Endodermal cell (in vitro differentiated cells): ENCODE measurements at regions not wholly inside any gene's neighbourhood (a gene's known extent, or its start where the extent isn't known, plus 50 kb on each side); places are given as distances from the start of the nearest gene placed in this dataset.

Experiments
- DNase-seq: peaks from one replicate; pipeline ENCODE4 v3.0.0-alpha.2; 2017
- H3K27ac ChIP-seq: 2 replicates; pipeline ENCODE4 v1.5.1; 2013; ENCODE audit warnings: mild to moderate bottlenecking, low read depth, low read length, moderate library complexity
- H3K27me3 ChIP-seq: 2 replicates; pipeline ENCODE4 v1.6.1; 2013; ENCODE audit warnings: mild to moderate bottlenecking, low read length, moderate library complexity; ENCODE audit not compliant: insufficient read depth, control insufficient read depth, poor library complexity, severe bottlenecking
- H3K36me3 ChIP-seq: 2 replicates; pipeline ENCODE4 v1.7.0; 2013; ENCODE audit warnings: mild to moderate bottlenecking, low read length, moderate library complexity; ENCODE audit not compliant: control insufficient read depth, insufficient read depth
- H3K4me1 ChIP-seq: one replicate; pipeline ENCODE4 v1.7.0; 2013; ENCODE audit warnings: low read length; ENCODE audit not compliant: control insufficient read depth, insufficient read depth
- H3K4me3 ChIP-seq: 2 replicates; pipeline ENCODE4 v1.5.1; 2013; ENCODE audit warnings: mild to moderate bottlenecking, low read length, moderate library complexity
- H3K9ac ChIP-seq: 2 replicates; pipeline ENCODE4 v1.6.1; 2013; ENCODE audit warnings: mild to moderate bottlenecking, low read length, moderate library complexity; ENCODE audit not compliant: poor library complexity, severe bottlenecking; ENCODE audit errors: extremely low read depth
- H3K9me3 ChIP-seq: 2 replicates; pipeline ENCODE4 v1.6.1; 2013; ENCODE audit warnings: mild to moderate bottlenecking, low read length, moderate library complexity; ENCODE audit not compliant: control insufficient read depth
- H3K27ac Mint-ChIP-seq: 2 replicates; pipeline ENCODE4 v1.8.0; 2020; ENCODE audit warnings: mixed read lengths
- H3K27me3 Mint-ChIP-seq: 2 replicates; pipeline ENCODE4 v1.8.0; 2021; ENCODE audit warnings: mild to moderate bottlenecking, mixed read lengths; ENCODE audit not compliant: insufficient read depth
- H3K36me3 Mint-ChIP-seq: 2 replicates; pipeline ENCODE4 v1.8.0; 2020; ENCODE audit warnings: low read depth, mixed read lengths
- H3K4me1 Mint-ChIP-seq: 2 replicates; pipeline ENCODE4 v1.8.0; 2020; ENCODE audit warnings: mixed read lengths
- H3K4me3 Mint-ChIP-seq: 2 replicates; pipeline ENCODE4 v1.8.0; 2020; ENCODE audit warnings: mild to moderate bottlenecking, moderate library complexity, mixed read lengths
- H3K9me3 Mint-ChIP-seq: 2 replicates; pipeline ENCODE4 v1.8.0; 2020; ENCODE audit warnings: mild to moderate bottlenecking, mixed read lengths
- CTCF ChIP-seq: fragments of 200-600 bp; sonication (generic); conservative IDR thresholded peaks from 2 replicates; pipeline ENCODE4 v1.5.0; 2021; ENCODE audit warnings: antibody characterized with exemption, mild to moderate bottlenecking
- WGBS, 2 experiments: methylation state at CpG; one replicate each; pipeline versions ENCODE4 v1.1.5 to v1.1.7; 2013; ENCODE audit warnings: missing lambda C conversion rate in 2 of 2, mixed read lengths in 1 of 2; ENCODE audit not compliant: insufficient coverage in 1 of 2, insufficient read length in 1 of 2; 5-methylcytosine and 5-hydroxymethylcytosine counted together

DNA sequence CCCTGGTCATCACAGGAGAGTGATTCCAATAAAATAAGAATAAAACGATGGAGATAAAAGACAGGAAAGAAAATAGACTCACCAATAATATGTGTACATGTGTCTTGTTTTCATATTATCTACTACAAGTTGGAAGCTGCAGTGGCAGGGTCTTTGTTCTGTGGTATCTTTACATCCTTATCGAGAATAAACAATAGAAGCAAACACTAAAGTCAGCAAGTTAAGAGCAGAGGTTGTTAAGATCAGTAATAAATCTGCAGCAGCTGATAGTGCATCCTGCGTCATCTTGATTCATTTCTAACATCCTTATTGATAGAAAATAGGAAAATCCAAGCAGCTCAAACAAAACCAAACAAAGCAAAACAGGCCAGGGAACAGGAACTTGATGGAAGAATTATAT, 107.4 kb downstream of the RPS29 start:
- WGBS, 2 experiments = 81% methylated on average over 3 of the region's 3 CpGs; no CpG with 5 or more reads in 1 of the 2 experiments
- TF ChIP-seq CTCF = no peak
- DNase-seq = no peak
- Histone ChIP-seq H3K9me3 (no peaks in the 10 kb centered on the region), H3K4me3 (no peak overlapping the region), H3K36me3 (no peaks in the 10 kb centered on the region), H3K9ac (no peak overlapping the region), H3K27ac (no peak overlapping the region), H3K27me3 (no peaks in the 10 kb centered on the region), H3K4me1 (no peaks in the 10 kb centered on the region)
- H3K4me3 Mint-ChIP-seq = no peak overlapping the region
- H3K4me1 Mint-ChIP-seq = peaks cover 12% of the 10 kb centered on the region
- H3K27me3 Mint-ChIP-seq = no peaks in the 10 kb centered on the region
- no peaks in the 10 kb centered on the region for H3K9me3 Mint-ChIP-seq
- no peak overlapping the region for H3K27ac Mint-ChIP-seq
- no peaks in the 10 kb centered on the region for H3K36me3 Mint-ChIP-seq

GRCh38 chr14:49467091-49467490, 119.1 kb downstream of the RPS29 start:
- 95 to 97% methylated on average over 3 of the region's 3 CpGs for WGBS, 2 experiments
- no peaks in the 10 kb centered on the region for H3K36me3 Mint-ChIP-seq
- no peak overlapping the region for H3K27ac Mint-ChIP-seq
- no peaks in the 10 kb centered on the region for H3K4me1 ChIP-seq
- no peak for TF ChIP-seq CTCF
- H3K4me1 Mint-ChIP-seq = peaks cover 6% of the 10 kb centered on the region
- H3K4me3 Mint-ChIP-seq = no peak overlapping the region
- H3K27me3 ChIP-seq = no peaks in the 10 kb centered on the region
- H3K27ac ChIP-seq = no peak overlapping the region
- H3K27me3 Mint-ChIP-seq = no peaks in the 10 kb centered on the region
- no peak overlapping the region for H3K4me3 ChIP-seq
- H3K9me3 ChIP-seq = no peaks in the 10 kb centered on the region
- H3K9me3 Mint-ChIP-seq = peaks cover 1% of the 10 kb centered on the region
- H3K9ac ChIP-seq = no peak overlapping the region
- H3K36me3 ChIP-seq = no peaks in the 10 kb centered on the region
- no peak for DNase-seq

DNA sequence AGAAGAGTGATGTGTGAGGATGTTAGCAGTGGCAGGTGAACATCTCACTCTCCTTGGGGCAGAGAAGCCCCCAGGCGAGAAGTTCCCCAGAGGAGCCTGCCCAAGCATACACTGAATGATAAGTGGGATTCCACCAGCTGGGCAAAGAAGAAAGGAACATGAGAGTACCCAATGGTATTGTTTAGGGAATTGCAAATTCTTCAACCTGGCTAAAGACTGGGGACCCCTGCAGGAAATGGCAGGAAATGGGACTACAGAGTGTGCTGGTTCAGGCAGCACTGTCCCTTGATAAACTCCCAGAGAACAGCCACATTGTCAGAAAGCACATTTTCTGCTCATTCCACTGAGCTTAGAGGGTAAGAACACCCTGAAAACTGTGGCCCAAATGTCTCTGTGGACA, 121.3 kb downstream of the RPS29 start:
- TF ChIP-seq CTCF = peak; percentile 77
- H3K27ac ChIP-seq = no peak overlapping the region
- no peaks in the 10 kb centered on the region for H3K27me3 Mint-ChIP-seq
- no peak overlapping the region for H3K9ac ChIP-seq
- peak; percentile 82 for DNase-seq
- H3K4me3 Mint-ChIP-seq = no peak overlapping the region
- H3K36me3 ChIP-seq = no peaks in the 10 kb centered on the region
- H3K9me3 ChIP-seq = no peaks in the 10 kb centered on the region
- peaks cover 6% of the 10 kb centered on the region for H3K4me1 Mint-ChIP-seq
- H3K4me3 ChIP-seq = no peak overlapping the region
- no peaks in the 10 kb centered on the region for H3K36me3 Mint-ChIP-seq
- no peaks in the 10 kb centered on the region for H3K27me3 ChIP-seq
- H3K27ac Mint-ChIP-seq = no peak overlapping the region
- peaks cover 1% of the 10 kb centered on the region for H3K9me3 Mint-ChIP-seq
- no peaks in the 10 kb centered on the region for H3K4me1 ChIP-seq
- WGBS, 2 experiments = 93% methylated on average over 1 of the region's 1 CpG; no CpG with 5 or more reads in 1 of the 2 experiments
